Loucy (cell line): ENCODE measurements at regions not wholly inside any gene's neighbourhood (a gene's known extent, or its start where the extent isn't known, plus 50 kb on each side); places are given as distances from the start of the nearest gene placed in this dataset.

Experiments
- H2AFZ ChIP-seq: fragments of 200-600 bp; sonication (generic); 2 replicates; pipeline ENCODE4 v1.6.0; 2016; ENCODE audit warnings: antibody characterized with exemption, mild to moderate bottlenecking, low read length, moderate library complexity
- H3F3A ChIP-seq: fragments of 200-600 bp; 2 replicates; pipeline ENCODE4 v1.6.0; 2016; ENCODE audit warnings: antibody characterized with exemption, low read depth, mild to moderate bottlenecking
- H3K27me3 ChIP-seq: fragments of 200-600 bp; sonication (generic); 2 replicates; pipeline ENCODE4 v1.6.1; 2014; ENCODE audit warnings: low read length, mild to moderate bottlenecking; ENCODE audit not compliant: insufficient read depth, poor library complexity, severe bottlenecking
- H3K36me3 ChIP-seq: fragments of 200-600 bp; sonication (generic); 2 replicates; pipeline ENCODE4 v1.6.1; 2016; ENCODE audit warnings: low read length; ENCODE audit not compliant: insufficient read depth
- H3K4me1 ChIP-seq: fragments of 200-600 bp; sonication (generic); 2 replicates; pipeline ENCODE4 v1.5.1; 2014; ENCODE audit warnings: low read length, mild to moderate bottlenecking; ENCODE audit not compliant: insufficient read depth, poor library complexity, severe bottlenecking
- H3K4me2 ChIP-seq: fragments of 200-600 bp; sonication (generic); 2 replicates; pipeline ENCODE4 v1.6.0; 2014; ENCODE audit warnings: antibody characterized with exemption, low read length, low read depth, mild to moderate bottlenecking; ENCODE audit not compliant: poor library complexity, severe bottlenecking
- H3K4me3 ChIP-seq: fragments of 200-600 bp; sonication (generic); 2 replicates; pipeline ENCODE4 v1.5.1; 2014; ENCODE audit warnings: low read length, mild to moderate bottlenecking, mixed read lengths; ENCODE audit not compliant: poor library complexity, severe bottlenecking
- H3K79me2 ChIP-seq: fragments of 200-600 bp; sonication (generic); 2 replicates; pipeline ENCODE4 v1.6.1; 2014; ENCODE audit warnings: low read length; ENCODE audit not compliant: insufficient read depth
- H3K9ac ChIP-seq: fragments of 200-600 bp; sonication (generic); 2 replicates; pipeline ENCODE4 v1.6.0; 2014; ENCODE audit warnings: mild to moderate bottlenecking, low read depth, low read length, moderate library complexity; ENCODE audit not compliant: poor library complexity, severe bottlenecking
- H3K9me2 ChIP-seq: fragments of 200-600 bp; sonication (generic); replicated peaks from 2 replicates; pipeline ENCODE4 v1.6.1; 2016; ENCODE audit warnings: low read depth, low read length, mixed read lengths
- H3K9me3 ChIP-seq: fragments of 200-600 bp; sonication (generic); 2 replicates; pipeline ENCODE4 v1.6.1; 2014; ENCODE audit warnings: mild to moderate bottlenecking, antibody characterized with exemption, low read length, low read depth; ENCODE audit not compliant: insufficient read depth
- H4K20me1 ChIP-seq: fragments of 200-600 bp; sonication (generic); 2 replicates; pipeline ENCODE4 v1.6.0; 2014; ENCODE audit warnings: antibody characterized with exemption, low read length, mild to moderate bottlenecking; ENCODE audit not compliant: insufficient read depth, poor library complexity, severe bottlenecking
- CTCF ChIP-seq: fragments of 200-600 bp; sonication (generic); conservative IDR thresholded peaks from 2 replicates; pipeline ENCODE4 v1.5.1; 2014; ENCODE audit warnings: mild to moderate bottlenecking, antibody characterized with exemption, low read length
- EZH2phosphoT487 ChIP-seq: fragments of 200-600 bp; IDR thresholded peaks from 2 replicates; pipeline ENCODE4 v1.6.1; 2018; ENCODE audit warnings: antibody characterized with exemption, mild to moderate bottlenecking, moderate library complexity, borderline replicate concordance

GRCh38 chr5:35317586-35317985, 87.3 kb upstream of the PRLR start:
- Histone ChIP-seq H3K36me3 (no peaks in the 10 kb centered on the region), H4K20me1 (no peaks in the 10 kb centered on the region), H3K27me3 (no peaks in the 10 kb centered on the region), H3K9me3 (no peaks in the 10 kb centered on the region), H3K4me2 (no peak overlapping the region), H2AFZ (no peak overlapping the region), H3K9ac (no peak overlapping the region), H3F3A (no peaks in the 10 kb centered on the region), H3K4me3 (no peak overlapping the region), H3K4me1 (peaks cover 8% of the 10 kb centered on the region), H3K79me2 (no peaks in the 10 kb centered on the region), H3K9me2 (no peaks in the 10 kb centered on the region)
- TF ChIP-seq EZH2phosphoT487 (no peak), CTCF (no peak)

GRCh38 chr5:35316611-35317274, 86.5 kb upstream of the PRLR start:
- H3K9me2 ChIP-seq = no peaks in the 10 kb centered on the region
- H4K20me1 ChIP-seq = no peaks in the 10 kb centered on the region
- peaks cover 8% of the 10 kb centered on the region for H3K4me1 ChIP-seq
- H3K27me3 ChIP-seq = no peaks in the 10 kb centered on the region
- H3K36me3 ChIP-seq = no peaks in the 10 kb centered on the region
- TF ChIP-seq EZH2phosphoT487 = no peak
- no peak for TF ChIP-seq CTCF
- H3F3A ChIP-seq = no peaks in the 10 kb centered on the region
- H3K4me2 ChIP-seq = no peak overlapping the region
- H3K79me2 ChIP-seq = no peaks in the 10 kb centered on the region
- H3K9me3 ChIP-seq = no peaks in the 10 kb centered on the region
- H2AFZ ChIP-seq = no peak overlapping the region
- no peak overlapping the region for H3K9ac ChIP-seq
- H3K4me3 ChIP-seq = no peak overlapping the region

- no peaks in the 10 kb centered on the region for H4K20me1 ChIP-seq
- no peak overlapping the region for H2AFZ ChIP-seq
- no peak overlapping the region for H3K4me2 ChIP-seq
- H3K27me3 ChIP-seq = no peaks in the 10 kb centered on the region
- H3K36me3 ChIP-seq = no peaks in the 10 kb centered on the region
- H3K9me3 ChIP-seq = no peaks in the 10 kb centered on the region
- no peak overlapping the region for H3K4me3 ChIP-seq
- no peaks in the 10 kb centered on the region for H3K9me2 ChIP-seq
- no peaks in the 10 kb centered on the region for H3F3A ChIP-seq
- no peaks in the 10 kb centered on the region for H3K79me2 ChIP-seq
- H3K4me1 ChIP-seq = peaks cover 7% of the 10 kb centered on the region
- TF ChIP-seq CTCF (no peak), EZH2phosphoT487 (no peak)
- no peak overlapping the region for H3K9ac ChIP-seq
These were observed 83.0 kb upstream of the PRLR start for GRCh38 chr5:35313291-35313690.
